Upper lobe of left lung (tissue), 6 donors: ENCODE measurements at regions not wholly inside any gene's neighbourhood (a gene's known extent, or its start where the extent isn't known, plus 50 kb on each side); places are given as distances from the start of the nearest gene placed in this dataset.

ENCODE experiments used
- ATAC-seq, 2 donors: fragments of 200-7000 bp; cut with Tn5 transposase; one replicate each; pipeline ENCODE4 v1.9.1; 2022; ENCODE audit warnings: mild to moderate bottlenecking in 2 of 2, moderate library complexity in 2 of 2; ENCODE audit not compliant: low FRiP score in 2 of 2
- DNase-seq, 2 donors: peaks; one replicate each; pipeline ENCODE4 v3.0.0-alpha.2; 2019 to 2020
- H3K27ac ChIP-seq, 4 donors: fragments of 200-600 bp; sonication (generic); one replicate each; pipeline ENCODE4 v1.5.1; 2016 to 2019
- H3K27me3 ChIP-seq, 4 donors: fragments of 200-600 bp; sonication (generic); one replicate each; pipeline ENCODE4 v1.5.1; 2017 to 2019
- H3K36me3 ChIP-seq, 4 donors: fragments of 200-600 bp; sonication (generic); one replicate each; pipeline ENCODE4 v1.5.1; 2016 to 2019
- H3K4me1 ChIP-seq, 4 donors: fragments of 200-600 bp; sonication (generic); one replicate each; pipeline ENCODE4 v1.5.1; 2018 to 2019
- H3K4me3 ChIP-seq, 4 donors: fragments of 200-600 bp; sonication (generic); one replicate each; pipeline ENCODE4 v1.5.1; 2017 to 2019; ENCODE audit warnings: mild to moderate bottlenecking in 2 of 4, moderate library complexity in 1 of 4
- H3K9me3 ChIP-seq, 4 donors: fragments of 200-600 bp; sonication (generic); one replicate each; pipeline ENCODE4 v1.5.1; 2018 to 2019
- CTCF ChIP-seq, 6 experiments: fragments of 450-650 bp in 4 of 6; fragments of 200-600 bp in 2 of 6; sonication (generic) in 2 of 6; IDR thresholded peaks; one replicate each; pipeline ENCODE4 v1.5.1; 2016 to 2019; ENCODE audit warnings: antibody characterized with exemption in 6 of 6
- EP300 ChIP-seq, 4 donors: sonication (generic); formaldehyde crosslinking; IDR thresholded peaks; one replicate each; pipeline ENCODE4 v1.5.1; 2017; ENCODE audit warnings: antibody characterized with exemption in 4 of 4, control low read depth in 2 of 4
- POLR2A ChIP-seq, 4 donors: fragments of 450-650 bp; IDR thresholded peaks; one replicate each; pipeline ENCODE4 v1.5.1; 2016 to 2017; ENCODE audit warnings: antibody characterized with exemption in 4 of 4, mild to moderate bottlenecking in 2 of 4
- POLR2AphosphoS5 ChIP-seq, 2 donors: sonication (generic); formaldehyde crosslinking; IDR thresholded peaks; one replicate each; pipeline ENCODE4 v1.5.1; 2017; ENCODE audit warnings: antibody characterized with exemption in 2 of 2
- WGBS, 2 donors: methylation state at CpG; one replicate each; pipeline ENCODE4 v1.1.5; 2017 to 2018; 5-methylcytosine and 5-hydroxymethylcytosine counted together
- donor health status: DM: no; HTN: no; CAD: no; lungs with moderate emphysema.
- donor health status: DM: no; HTN: yes; CAD: no; lungs with severe emphysema.

GRCh38 chr12:54701940-54702592, 53.9 kb upstream of the DCD start:
- Histone ChIP-seq H3K27ac (no peak overlapping the region), H3K4me3 (no peak overlapping the region), H3K36me3 (no peaks in the 10 kb centered on the region), H3K27me3 (no peaks in the 10 kb centered on the region), H3K4me1 (no peaks in the 10 kb centered on the region), H3K9me3 (no peaks in the 10 kb centered on the region)
- TF ChIP-seq CTCF (IDR thresholded peaks at IDR 0.05) (peak; percentile 18 to 66 (median 52)), POLR2A (IDR thresholded peaks at IDR 0.05) (no peak), EP300 (IDR thresholded peaks at IDR 0.05) (no peak), POLR2AphosphoS5 (IDR thresholded peaks at IDR 0.05) (no peak)
- peak in 1 of 2 donors; percentile 73 for ATAC-seq
- WGBS, 2 donors = 24 to 28% methylated on average over 2 of the region's 2 CpGs
- no peak for DNase-seq

- 86 to 90% methylated on average over 2 of the region's 2 CpGs for WGBS, 2 donors
- no peak for DNase-seq
- H3K4me3 ChIP-seq = no peak overlapping the region
- H3K4me1 ChIP-seq = no peaks in the 10 kb centered on the region
- no peak for ATAC-seq
- no peaks in the 10 kb centered on the region for H3K27me3 ChIP-seq
- H3K36me3 ChIP-seq = no peaks in the 10 kb centered on the region
- no peak overlapping the region for H3K27ac ChIP-seq
- no peaks in the 10 kb centered on the region for H3K9me3 ChIP-seq
- TF ChIP-seq POLR2AphosphoS5 (IDR thresholded peaks at IDR 0.05) (no peak), POLR2A (IDR thresholded peaks at IDR 0.05) (no peak), CTCF (IDR thresholded peaks at IDR 0.05) (no peak), EP300 (IDR thresholded peaks at IDR 0.05) (no peak)
Measured at GRCh38 chr12:54700849-54701248, 52.7 kb upstream of the DCD start.

GRCh38 chr12:54700301-54700700, 52.1 kb upstream of the DCD start:
- Histone ChIP-seq H3K4me1 (no peaks in the 10 kb centered on the region), H3K27ac (no peak overlapping the region), H3K27me3 (no peaks in the 10 kb centered on the region), H3K9me3 (no peaks in the 10 kb centered on the region), H3K36me3 (no peaks in the 10 kb centered on the region), H3K4me3 (no peak overlapping the region)
- no peak for TF ChIP-seq CTCF (IDR thresholded peaks at IDR 0.05)
- TF ChIP-seq POLR2A (IDR thresholded peaks at IDR 0.05) = no peak
- TF ChIP-seq POLR2AphosphoS5 (IDR thresholded peaks at IDR 0.05) = no peak
- TF ChIP-seq EP300 (IDR thresholded peaks at IDR 0.05) = no peak
- DNase-seq = no peak
- ATAC-seq = no peak
- 75 to 81% methylated on average over 2 of the region's 2 CpGs for WGBS, 2 donors
